Superior temporal gyrus (tissue), 1 donor: ENCODE measurements at regions not wholly inside any gene's neighbourhood (a gene's known extent, or its start where the extent isn't known, plus 50 kb on each side); places are given as distances from the start of the nearest gene placed in this dataset.

Experiments
- DNase-seq: peaks from one replicate; pipeline ENCODE4 v3.0.0-alpha.2; 2016; ENCODE audit errors: extremely low spot score

GRCh38 chr18:11199477-11199876 is 50.1 kb upstream of the PIEZO2 start:
- no peak for DNase-seq
